ENCODE measurements at regions not wholly inside any gene's neighbourhood (a gene's known extent, or its start where the extent isn't known, plus 50 kb on each side); places are given as distances from the start of the nearest gene placed in this dataset.

GRCh38 chr13:73657821-73658540 is 476.2 kb downstream of the KLF12 start:
- no peak for TF ChIP-seq POLR2A (IDR thresholded peaks at IDR 0.05; ENCODE audit: low read length)
- TF ChIP-seq GATA1 (IDR thresholded peaks at IDR 0.05; ENCODE audit: low read depth, low read length), result no peak
